Activated T-cell treated with anti-CD3 and anti-CD28 coated beads, Interleukin-2, amount 50 U/mL, for 72 hours (primary cell): ENCODE measurements at regions not wholly inside any gene's neighbourhood (a gene's known extent, or its start where the extent isn't known, plus 50 kb on each side); places are given as distances from the start of the nearest gene placed in this dataset.
"Not testable (repeated sequence)": the region's sequence is repeated elsewhere in the genome, so short reads cannot be mapped to it uniquely, and the experiment has no call there.

ENCODE experiments used
- ATAC-seq, 2 donors: fragments of 150-1000 bp; cut with Tn5 transposase; replicated peaks in 1 of 2; 2 replicates each; pipeline ENCODE4 v1.10.0; 2021; ENCODE audit warnings: moderate library complexity in 2 of 2, mild to moderate bottlenecking in 1 of 2
- DNase-seq, 2 donors: peaks; one replicate each; pipeline ENCODE4 v3.0.0; 2021 to 2022; ENCODE audit warnings: mixed read lengths in 1 of 2
- H3K27ac Mint-ChIP-seq: one replicate; pipeline ENCODE4 v1.8.0; 2022; ENCODE audit warnings: mild to moderate bottlenecking, moderate library complexity, mixed read lengths
- H3K27me3 Mint-ChIP-seq: one replicate; pipeline ENCODE4 v1.8.0; 2022; ENCODE audit warnings: low read depth, mixed read lengths
- H3K36me3 Mint-ChIP-seq, 2 donors: one replicate each; pipeline ENCODE4 v1.8.0; 2022; ENCODE audit warnings: mixed read lengths in 2 of 2, mild to moderate bottlenecking in 1 of 2; ENCODE audit not compliant: insufficient read depth in 2 of 2
- H3K4me1 Mint-ChIP-seq: one replicate; pipeline ENCODE4 v1.8.0; 2022; ENCODE audit warnings: low read depth, mixed read lengths
- H3K4me3 Mint-ChIP-seq, 2 donors: one replicate each; pipeline ENCODE4 v1.8.0; 2022; ENCODE audit warnings: mild to moderate bottlenecking in 2 of 2, mixed read lengths in 2 of 2, moderate library complexity in 2 of 2
- H3K9me3 Mint-ChIP-seq, 2 donors: one replicate each; pipeline ENCODE4 v1.8.0; 2022; ENCODE audit warnings: mixed read lengths in 2 of 2

GRCh38 chrX:107374831-107375230, 74.6 kb upstream of the FRMPD3 start:
- Mint-ChIP-seq H3K4me3 (no peak overlapping the region), H3K27me3 (peaks cover 17% of the 10 kb centered on the region), H3K36me3 (no peaks in the 10 kb centered on the region), H3K9me3 (no peaks in the 10 kb centered on the region), H3K4me1 (no peaks in the 10 kb centered on the region), H3K27ac (no peak overlapping the region)
- ATAC-seq (no peak), DNase-seq (no peak)

GRCh38 chrX:107376186-107376585, 73.3 kb upstream of the FRMPD3 start:
- not testable (repeated sequence) for H3K9me3 Mint-ChIP-seq, H3K4me3 Mint-ChIP-seq, H3K36me3 Mint-ChIP-seq, H3K4me1 Mint-ChIP-seq, ATAC-seq, DNase-seq, H3K27ac Mint-ChIP-seq
- peaks cover 28% of the 10 kb centered on the region for H3K27me3 Mint-ChIP-seq

GRCh38 chrX:107384397-107385105, 64.9 kb upstream of the FRMPD3 start:
- Mint-ChIP-seq H3K4me3 (no peak overlapping the region), H3K9me3 (no peaks in the 10 kb centered on the region), H3K27ac (no peak overlapping the region), H3K4me1 (peaks cover 5% of the 10 kb centered on the region), H3K27me3 (peaks cover 70% of the 10 kb centered on the region), H3K36me3 (no peaks in the 10 kb centered on the region)
- DNase-seq (no peak), ATAC-seq (no peak)

GRCh38 chrX:107389726-107390125, 59.7 kb upstream of the FRMPD3 start:
- H3K27me3 Mint-ChIP-seq = peaks cover 54% of the 10 kb centered on the region
- H3K4me1 Mint-ChIP-seq = no peaks in the 10 kb centered on the region
- H3K36me3 Mint-ChIP-seq = no peaks in the 10 kb centered on the region
- DNase-seq (no peak), ATAC-seq (no peak)
- H3K4me3 Mint-ChIP-seq = no peak overlapping the region
- H3K9me3 Mint-ChIP-seq = no peaks in the 10 kb centered on the region
- H3K27ac Mint-ChIP-seq = no peak overlapping the region

GRCh38 chrX:107393656-107394055, 55.8 kb upstream of the FRMPD3 start:
- H3K36me3 Mint-ChIP-seq, H3K9me3 Mint-ChIP-seq, H3K27ac Mint-ChIP-seq, H3K4me3 Mint-ChIP-seq, DNase-seq, H3K4me1 Mint-ChIP-seq, ATAC-seq: not testable (repeated sequence)
- peaks cover 58% of the 10 kb centered on the region for H3K27me3 Mint-ChIP-seq

- H3K27ac Mint-ChIP-seq = no peak overlapping the region
- DNase-seq = no peak
- no peaks in the 10 kb centered on the region for H3K4me1 Mint-ChIP-seq
- no peak overlapping the region for H3K4me3 Mint-ChIP-seq
- ATAC-seq = no peak
- H3K36me3 Mint-ChIP-seq = no peaks in the 10 kb centered on the region
- peaks cover 55% of the 10 kb centered on the region for H3K27me3 Mint-ChIP-seq
- no peaks in the 10 kb centered on the region for H3K9me3 Mint-ChIP-seq
These were observed 53.2 kb upstream of the FRMPD3 start for GRCh38 chrX:107396235-107396634.

GRCh38 chrX:107396783-107397182, 52.7 kb upstream of the FRMPD3 start:
- H3K27ac Mint-ChIP-seq = no peak overlapping the region
- H3K36me3 Mint-ChIP-seq = no peaks in the 10 kb centered on the region
- DNase-seq = no peak
- peaks cover 49% of the 10 kb centered on the region for H3K27me3 Mint-ChIP-seq
- ATAC-seq = no peak
- no peaks in the 10 kb centered on the region for H3K9me3 Mint-ChIP-seq
- H3K4me3 Mint-ChIP-seq = no peak overlapping the region
- H3K4me1 Mint-ChIP-seq = no peaks in the 10 kb centered on the region

GRCh38 chrX:107398115-107398514, 51.3 kb upstream of the FRMPD3 start:
- Mint-ChIP-seq H3K4me3 (no peak overlapping the region), H3K36me3 (no peaks in the 10 kb centered on the region), H3K27me3 (peaks cover 45% of the 10 kb centered on the region), H3K27ac (no peak overlapping the region), H3K9me3 (no peaks in the 10 kb centered on the region), H3K4me1 (no peaks in the 10 kb centered on the region)
- DNase-seq = no peak
- no peak for ATAC-seq
